Stimulated activated naive CD8-positive, alpha-beta T cell treated with anti-CD3 and anti-CD28 coated beads, Interleukin-15, amount 100 ng/mL, for 72 hours (primary cell): ENCODE measurements at regions not wholly inside any gene's neighbourhood (a gene's known extent, or its start where the extent isn't known, plus 50 kb on each side); places are given as distances from the start of the nearest gene placed in this dataset.

Experiments used
- ATAC-seq: fragments of 150-1000 bp; cut with Tn5 transposase; 2 replicates; pipeline ENCODE4 v1.10.0; 2021; ENCODE audit warnings: mild to moderate bottlenecking, moderate library complexity
- DNase-seq, 2 donors: peaks; one replicate each; pipeline ENCODE4 v3.0.0; 2021 to 2022
- H3K27ac Mint-ChIP-seq, 2 donors: one replicate each; pipeline ENCODE4 v1.8.0; 2022; ENCODE audit warnings: mild to moderate bottlenecking in 2 of 2, mixed read lengths in 2 of 2, moderate library complexity in 2 of 2
- H3K27me3 Mint-ChIP-seq: one replicate; pipeline ENCODE4 v1.8.0; 2022; ENCODE audit warnings: mixed read lengths
- H3K4me1 Mint-ChIP-seq: one replicate; pipeline ENCODE4 v1.8.0; 2022; ENCODE audit warnings: mild to moderate bottlenecking, mixed read lengths
- H3K4me3 Mint-ChIP-seq, 2 donors: one replicate each; pipeline ENCODE4 v1.8.0; 2022; ENCODE audit warnings: mild to moderate bottlenecking in 2 of 2, mixed read lengths in 2 of 2, moderate library complexity in 1 of 2
- H3K9me3 Mint-ChIP-seq, 2 donors: one replicate each; pipeline ENCODE4 v1.8.0; 2022; ENCODE audit warnings: mixed read lengths in 2 of 2

DNA sequence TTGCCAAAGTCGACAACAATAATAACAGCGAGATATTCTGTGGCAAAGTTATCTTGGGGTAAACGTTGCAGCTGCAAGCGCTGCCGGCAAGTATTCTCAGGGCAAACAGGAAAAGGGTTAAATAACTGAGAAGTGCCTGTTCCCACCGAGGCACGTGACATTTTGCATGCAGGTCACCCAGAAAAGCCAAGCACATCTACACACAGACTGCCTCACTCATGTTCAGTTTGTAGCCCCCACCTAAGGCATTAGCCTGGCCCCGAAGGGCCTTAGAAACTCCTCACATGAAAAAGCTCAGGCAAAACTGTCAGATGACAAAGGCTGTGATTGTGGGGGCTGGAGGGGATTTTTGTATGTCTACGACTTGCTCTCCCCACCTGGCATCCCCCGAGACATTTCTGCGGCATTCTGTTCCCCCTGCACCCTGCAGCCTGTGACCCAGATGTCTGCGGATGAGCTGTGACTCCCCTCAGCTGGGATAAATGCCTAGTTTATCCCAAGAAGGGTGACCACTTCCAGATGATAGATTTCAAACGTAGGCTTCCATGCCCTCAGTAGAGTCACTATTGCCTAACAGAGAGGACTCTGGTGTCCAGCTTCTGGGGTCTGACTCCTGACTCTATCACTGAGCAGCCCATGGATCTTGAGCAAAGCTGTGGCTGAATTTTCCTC is 215.2 kb upstream of the SIX2 start:
- DNase-seq (no peak), ATAC-seq (no peak)
- Mint-ChIP-seq H3K9me3 (peaks cover 13 to 16% of the 10 kb centered on the region in 2 donors), H3K4me3 (no peak overlapping the region), H3K27me3 (peaks cover 48% of the 10 kb centered on the region), H3K4me1 (peaks cover 5% of the 10 kb centered on the region), H3K27ac (no peak overlapping the region)

DNA sequence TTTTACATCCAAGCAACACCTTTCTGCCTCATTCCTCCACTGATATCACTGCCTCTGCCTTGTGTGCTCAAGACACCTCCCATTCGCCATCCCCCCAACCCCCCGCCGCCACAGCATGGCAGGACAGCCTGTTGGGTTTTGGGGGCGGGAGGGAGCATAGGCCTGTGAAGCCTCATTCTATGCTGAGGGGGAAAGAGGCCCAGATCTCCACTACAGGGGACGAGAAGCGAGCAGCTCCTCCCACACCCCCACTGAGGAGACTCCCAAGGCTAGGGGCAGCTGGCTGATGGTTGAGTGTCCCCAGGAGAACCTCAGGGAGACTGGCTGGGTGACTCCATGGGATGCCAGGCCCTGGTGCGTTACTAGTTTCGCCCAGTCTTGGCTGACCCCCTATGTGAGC is 214.3 kb upstream of the SIX2 start:
- peaks cover 13% of the 10 kb centered on the region in 2 donors for H3K9me3 Mint-ChIP-seq
- H3K27me3 Mint-ChIP-seq: peaks cover 48% of the 10 kb centered on the region
- no peak for ATAC-seq
- no peak for DNase-seq
- peaks cover 5% of the 10 kb centered on the region for H3K4me1 Mint-ChIP-seq
- no peak overlapping the region for H3K27ac Mint-ChIP-seq
- no peak overlapping the region for H3K4me3 Mint-ChIP-seq

DNA sequence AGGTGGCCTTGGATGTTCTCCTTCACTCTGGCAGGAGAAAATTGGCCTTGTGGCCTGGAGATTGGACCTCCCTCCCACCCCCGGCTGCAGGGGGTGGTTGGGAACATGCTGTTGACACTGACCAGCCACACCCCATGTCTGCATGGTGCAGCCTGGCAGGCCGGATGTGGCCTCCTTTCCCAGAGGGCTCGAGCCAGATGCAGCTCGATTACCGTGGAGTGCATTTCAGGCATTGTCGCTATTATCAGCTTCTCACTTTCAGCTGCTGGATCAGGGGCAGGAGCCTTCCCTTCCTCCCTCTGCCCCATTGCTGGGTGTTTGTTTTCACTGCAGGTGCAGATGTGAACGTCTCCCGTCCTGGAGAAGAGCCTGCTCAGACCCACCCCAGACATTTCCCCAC is 211.0 kb upstream of the SIX2 start:
- Mint-ChIP-seq H3K9me3 (peaks cover 9% of the 10 kb centered on the region in 2 donors), H3K4me1 (peaks cover 5% of the 10 kb centered on the region), H3K4me3 (no peak overlapping the region), H3K27ac (no peak overlapping the region), H3K27me3 (peaks cover 56% of the 10 kb centered on the region)
- no peak for ATAC-seq
- DNase-seq: no peak

- H3K27ac Mint-ChIP-seq: no peak overlapping the region
- no peak for DNase-seq
- H3K9me3 Mint-ChIP-seq: peaks cover 9% of the 10 kb centered on the region in 2 donors
- peaks cover 57% of the 10 kb centered on the region for H3K27me3 Mint-ChIP-seq
- H3K4me3 Mint-ChIP-seq: no peak overlapping the region
- ATAC-seq: no peak
- no peaks in the 10 kb centered on the region for H3K4me1 Mint-ChIP-seq
These were observed 209.7 kb upstream of the SIX2 start for GRCh38 chr2:45218931-45219339.

- Mint-ChIP-seq H3K27me3 (peaks cover 56% of the 10 kb centered on the region), H3K4me3 (no peak overlapping the region), H3K4me1 (no peaks in the 10 kb centered on the region), H3K9me3 (peaks cover 9% of the 10 kb centered on the region in 2 donors), H3K27ac (no peak overlapping the region)
- no peak for ATAC-seq
- no peak for DNase-seq
These were observed 209.0 kb upstream of the SIX2 start for GRCh38 chr2:45218297-45218696.

GRCh38 chr2:45216118-45216517 is 206.9 kb upstream of the SIX2 start:
- no peaks in the 10 kb centered on the region for H3K4me1 Mint-ChIP-seq
- DNase-seq: no peak
- H3K4me3 Mint-ChIP-seq: no peak overlapping the region
- H3K27ac Mint-ChIP-seq: no peak overlapping the region
- no peak for ATAC-seq
- peaks cover 47% of the 10 kb centered on the region for H3K27me3 Mint-ChIP-seq
- peaks cover 9% of the 10 kb centered on the region in 2 donors for H3K9me3 Mint-ChIP-seq

- ATAC-seq (no peak), DNase-seq (no peak)
- Mint-ChIP-seq H3K4me1 (no peaks in the 10 kb centered on the region), H3K4me3 (no peak overlapping the region), H3K27me3 (peaks cover 38% of the 10 kb centered on the region), H3K27ac (no peak overlapping the region), H3K9me3 (peaks cover 9% of the 10 kb centered on the region in 2 donors)
These were observed 205.3 kb upstream of the SIX2 start for GRCh38 chr2:45214550-45214949.

GRCh38 chr2:45212953-45213635 is 203.8 kb upstream of the SIX2 start:
- Mint-ChIP-seq H3K9me3 (peaks cover 9% of the 10 kb centered on the region in 2 donors), H3K4me3 (no peak overlapping the region), H3K4me1 (no peaks in the 10 kb centered on the region), H3K27ac (no peak overlapping the region), H3K27me3 (peaks cover 38% of the 10 kb centered on the region)
- DNase-seq (no peak), ATAC-seq (no peak)

GRCh38 chr2:45211636-45212035 is 202.4 kb upstream of the SIX2 start:
- ATAC-seq: no peak
- Mint-ChIP-seq H3K27me3 (peaks cover 38% of the 10 kb centered on the region), H3K27ac (no peak overlapping the region), H3K9me3 (peaks cover 0 to 9% of the 10 kb centered on the region in 2 donors), H3K4me3 (no peak overlapping the region), H3K4me1 (no peaks in the 10 kb centered on the region)
- DNase-seq: no peak

GRCh38 chr2:45210462-45211195 is 201.4 kb upstream of the SIX2 start:
- Mint-ChIP-seq H3K4me3 (no peak overlapping the region), H3K4me1 (no peaks in the 10 kb centered on the region), H3K27me3 (peaks cover 29% of the 10 kb centered on the region), H3K9me3 (no peaks in the 10 kb centered on the region), H3K27ac (no peak overlapping the region)
- no peak for DNase-seq
- no peak for ATAC-seq

DNA sequence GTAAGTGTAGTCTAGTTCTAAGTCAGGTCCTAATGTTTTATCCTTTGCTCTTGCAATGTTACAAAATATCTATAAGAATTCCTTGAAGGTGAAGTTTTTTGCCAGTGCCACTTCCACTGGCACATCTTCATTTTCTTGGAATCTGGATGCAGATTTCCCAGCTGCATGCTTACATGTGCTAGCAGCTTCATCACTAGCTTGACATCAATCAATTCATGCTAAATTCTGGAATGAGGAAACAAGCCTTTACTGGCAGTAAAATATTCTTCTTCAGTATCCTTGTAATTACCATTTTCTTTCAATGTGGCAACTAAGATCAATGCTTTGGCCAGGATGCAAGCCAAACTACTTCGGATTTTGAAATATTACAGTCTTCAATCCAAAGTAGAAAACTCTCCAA is 200.6 kb upstream of the SIX2 start:
- no peaks in the 10 kb centered on the region for H3K9me3 Mint-ChIP-seq

DNA sequence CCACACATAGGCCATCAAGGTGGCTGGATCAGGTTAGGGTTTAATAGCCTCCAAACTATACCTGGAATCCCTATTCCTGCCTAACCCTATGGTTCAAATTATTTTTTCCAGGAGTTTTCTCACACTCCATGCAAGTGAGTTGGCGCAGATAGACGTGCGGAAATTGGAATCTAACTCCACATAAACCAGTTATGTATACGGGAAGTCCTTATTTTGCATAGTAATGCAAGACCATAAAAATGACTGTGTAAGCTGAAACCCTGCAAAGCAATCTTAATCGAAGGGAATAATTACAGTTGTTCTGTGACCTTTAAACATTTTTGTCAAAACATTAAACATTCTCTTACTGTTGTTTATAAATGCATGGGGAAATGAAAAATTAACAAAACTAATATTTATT is 200.1 kb upstream of the SIX2 start:
- ATAC-seq (no peak), DNase-seq (no peak)
- Mint-ChIP-seq H3K27ac (no peak overlapping the region), H3K27me3 (peaks cover 20% of the 10 kb centered on the region), H3K4me3 (no peak overlapping the region), H3K9me3 (no peaks in the 10 kb centered on the region), H3K4me1 (no peaks in the 10 kb centered on the region)

More for the DNA sequence above, 200.6 kb upstream of the SIX2 start:
- ATAC-seq (no peak), DNase-seq (no peak)
- no peaks in the 10 kb centered on the region for H3K4me1 Mint-ChIP-seq
- H3K4me3 Mint-ChIP-seq: no peak overlapping the region
- peaks cover 26% of the 10 kb centered on the region for H3K27me3 Mint-ChIP-seq
- no peak overlapping the region for H3K27ac Mint-ChIP-seq

- H3K27ac Mint-ChIP-seq: no peak overlapping the region
- H3K4me1 Mint-ChIP-seq: no peaks in the 10 kb centered on the region
- no peak overlapping the region for H3K4me3 Mint-ChIP-seq
- peaks cover 0 to 6% of the 10 kb centered on the region in 2 donors for H3K9me3 Mint-ChIP-seq
- peaks cover 4% of the 10 kb centered on the region for H3K27me3 Mint-ChIP-seq
- ATAC-seq: no peak
- DNase-seq: no peak
These were observed 197.8 kb upstream of the SIX2 start for GRCh38 chr2:45207101-45207500.

DNA sequence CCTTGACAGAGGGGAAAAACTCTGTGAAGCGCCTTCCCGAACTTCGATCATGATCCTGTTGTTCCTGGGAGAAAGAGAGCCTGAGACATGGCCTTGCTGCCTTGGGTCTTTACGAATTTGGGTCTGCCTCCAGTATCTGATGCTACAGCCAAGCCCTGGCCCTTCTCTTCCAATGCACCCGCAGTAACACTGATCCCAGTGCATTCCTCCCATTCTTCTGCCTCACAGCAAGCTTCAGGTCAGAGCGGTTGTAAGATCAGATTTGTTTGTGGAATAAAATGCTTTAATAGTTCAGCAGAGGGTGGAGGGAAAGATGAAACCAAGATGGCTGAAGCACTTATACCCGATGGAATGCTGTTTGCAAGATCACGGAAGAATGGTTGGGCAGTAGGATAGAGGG is 196.7 kb upstream of the SIX2 start:
- no peaks in the 10 kb centered on the region for H3K4me1 Mint-ChIP-seq
- H3K9me3 Mint-ChIP-seq: peaks cover 11 to 12% of the 10 kb centered on the region in 2 donors
- H3K27ac Mint-ChIP-seq: no peak overlapping the region
- ATAC-seq: no peak
- H3K4me3 Mint-ChIP-seq: no peak overlapping the region
- no peak for DNase-seq
- H3K27me3 Mint-ChIP-seq: peaks cover 5% of the 10 kb centered on the region

- peaks cover 10% of the 10 kb centered on the region for H3K27me3 Mint-ChIP-seq
- H3K4me1 Mint-ChIP-seq: no peaks in the 10 kb centered on the region
- DNase-seq: no peak
- H3K27ac Mint-ChIP-seq: no peak overlapping the region
- peaks cover 12 to 16% of the 10 kb centered on the region in 2 donors for H3K9me3 Mint-ChIP-seq
- H3K4me3 Mint-ChIP-seq: no peak overlapping the region
- ATAC-seq: no peak
These were observed 196.2 kb upstream of the SIX2 start for GRCh38 chr2:45205480-45205879.

DNA sequence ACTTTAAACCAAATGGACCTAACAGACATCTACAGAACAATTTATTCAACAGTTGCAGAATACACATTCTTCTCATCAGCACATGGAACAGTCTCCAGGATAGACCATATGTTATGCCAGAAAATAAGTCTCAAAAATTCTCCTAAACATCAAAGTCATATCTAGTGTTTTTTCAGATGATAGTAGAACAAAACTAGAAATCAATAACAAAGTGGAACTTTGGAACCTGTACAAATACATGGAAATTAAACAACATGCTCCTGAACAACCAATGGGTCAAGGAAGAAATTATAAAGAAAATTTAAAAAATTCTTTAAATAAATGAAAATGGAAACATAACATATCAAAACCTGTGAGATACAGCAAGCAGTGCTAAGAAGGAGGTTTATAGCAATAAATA is 194.1 kb upstream of the SIX2 start:
- Mint-ChIP-seq H3K9me3 (peaks cover 12 to 16% of the 10 kb centered on the region in 2 donors), H3K4me3 (no peak overlapping the region), H3K27me3 (peaks cover 10% of the 10 kb centered on the region), H3K27ac (no peak overlapping the region), H3K4me1 (no peaks in the 10 kb centered on the region)
- no peak for DNase-seq
- ATAC-seq: no peak
